ENCODE measurements at regions not wholly inside any gene's neighbourhood (a gene's known extent, or its start where the extent isn't known, plus 50 kb on each side); places are given as distances from the start of the nearest gene placed in this dataset.

DNA sequence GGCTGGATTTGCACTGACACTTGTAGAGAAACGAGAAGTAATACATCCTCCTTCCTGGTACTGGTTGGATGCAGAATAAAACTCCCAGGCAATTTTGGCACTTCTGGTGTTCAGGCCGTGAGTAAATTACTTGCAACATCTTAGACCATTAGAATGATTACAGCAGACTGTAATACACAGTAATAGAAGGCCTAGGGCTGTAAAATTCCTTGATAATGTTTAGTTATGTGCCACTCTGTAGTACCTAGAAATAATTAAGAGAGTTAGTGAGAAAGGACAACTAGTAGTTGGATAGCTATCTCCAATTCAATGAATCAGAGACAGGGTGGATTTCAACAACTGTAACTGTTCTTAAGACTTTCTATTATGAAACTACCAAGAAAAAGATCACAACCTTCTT lies 356.3 kb upstream of the SETBP1 start:
- no peak for TF ChIP-seq EP300 (IDR thresholded peaks at IDR 0.05)
- no peak for TF ChIP-seq POLR2A (IDR thresholded peaks at IDR 0.05)
- TF ChIP-seq, protein P1, sequence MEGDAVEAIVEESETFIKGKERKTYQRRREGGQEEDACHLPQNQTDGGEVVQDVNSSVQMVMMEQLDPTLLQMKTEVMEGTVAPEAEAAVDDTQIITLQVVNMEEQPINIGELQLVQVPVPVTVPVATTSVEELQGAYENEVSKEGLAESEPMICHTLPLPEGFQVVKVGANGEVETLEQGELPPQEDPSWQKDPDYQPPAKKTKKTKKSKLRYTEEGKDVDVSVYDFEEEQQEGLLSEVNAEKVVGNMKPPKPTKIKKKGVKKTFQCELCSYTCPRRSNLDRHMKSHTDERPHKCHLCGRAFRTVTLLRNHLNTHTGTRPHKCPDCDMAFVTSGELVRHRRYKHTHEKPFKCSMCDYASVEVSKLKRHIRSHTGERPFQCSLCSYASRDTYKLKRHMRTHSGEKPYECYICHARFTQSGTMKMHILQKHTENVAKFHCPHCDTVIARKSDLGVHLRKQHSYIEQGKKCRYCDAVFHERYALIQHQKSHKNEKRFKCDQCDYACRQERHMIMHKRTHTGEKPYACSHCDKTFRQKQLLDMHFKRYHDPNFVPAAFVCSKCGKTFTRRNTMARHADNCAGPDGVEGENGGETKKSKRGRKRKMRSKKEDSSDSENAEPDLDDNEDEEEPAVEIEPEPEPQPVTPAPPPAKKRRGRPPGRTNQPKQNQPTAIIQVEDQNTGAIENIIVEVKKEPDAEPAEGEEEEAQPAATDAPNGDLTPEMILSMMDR (IDR thresholded peaks at IDR 0.05): no peak
